Embryonic facial prominence (tissue), 1 donor: ENCODE measurements at regions not wholly inside any gene's neighbourhood (a gene's known extent, or its start where the extent isn't known, plus 50 kb on each side); places are given as distances from the start of the nearest gene placed in this dataset.
"Not testable (repeated sequence)": the region's sequence is repeated elsewhere in the genome, so short reads cannot be mapped to it uniquely, and the experiment has no call there.

Experiments used
- DNase-seq: peaks from one replicate; pipeline ENCODE4 v3.0.0-alpha.2; 2016; ENCODE audit errors: extremely low spot score

DNA sequence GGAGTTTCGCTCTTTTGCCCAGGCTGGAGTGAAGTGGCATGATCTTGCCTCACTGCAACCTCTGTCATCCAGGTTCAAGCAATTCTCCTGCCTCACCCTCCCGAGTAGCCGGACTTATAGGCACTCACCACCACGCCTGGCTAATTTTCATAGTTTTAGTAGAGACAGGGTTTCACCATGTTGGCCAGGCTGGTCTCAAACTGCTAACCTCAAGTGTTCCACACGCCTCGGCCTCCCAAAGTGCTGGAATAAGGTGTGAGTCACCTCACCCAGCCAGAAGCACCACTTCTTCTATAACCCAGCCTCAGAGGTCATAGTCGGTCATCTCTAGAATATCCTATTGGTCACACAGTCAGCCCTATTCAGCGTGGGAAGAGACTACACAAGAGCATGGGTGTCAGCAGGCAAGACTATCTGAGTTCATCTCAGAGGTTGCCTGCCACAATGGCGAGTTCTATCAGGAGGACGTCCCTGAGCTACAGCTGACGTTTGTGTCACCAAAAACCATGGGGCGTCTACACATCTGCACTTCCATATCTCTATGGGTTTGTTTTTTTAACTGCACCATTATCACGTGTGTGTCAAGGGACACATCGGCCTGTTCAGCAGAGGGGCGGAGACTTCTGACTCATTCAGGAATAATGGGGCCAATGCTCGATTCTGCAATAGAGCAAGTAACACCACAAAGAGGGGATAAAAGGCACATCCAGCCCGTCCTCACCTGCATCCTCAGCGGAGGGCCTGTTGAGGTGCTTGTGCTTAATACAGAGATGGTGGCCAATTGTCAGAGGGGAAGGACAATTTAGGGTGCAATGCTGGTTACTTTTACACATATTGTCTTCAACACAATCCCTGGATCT is 256.3 kb upstream of the IRF2BP2 start:
- no peak for DNase-seq

DNA sequence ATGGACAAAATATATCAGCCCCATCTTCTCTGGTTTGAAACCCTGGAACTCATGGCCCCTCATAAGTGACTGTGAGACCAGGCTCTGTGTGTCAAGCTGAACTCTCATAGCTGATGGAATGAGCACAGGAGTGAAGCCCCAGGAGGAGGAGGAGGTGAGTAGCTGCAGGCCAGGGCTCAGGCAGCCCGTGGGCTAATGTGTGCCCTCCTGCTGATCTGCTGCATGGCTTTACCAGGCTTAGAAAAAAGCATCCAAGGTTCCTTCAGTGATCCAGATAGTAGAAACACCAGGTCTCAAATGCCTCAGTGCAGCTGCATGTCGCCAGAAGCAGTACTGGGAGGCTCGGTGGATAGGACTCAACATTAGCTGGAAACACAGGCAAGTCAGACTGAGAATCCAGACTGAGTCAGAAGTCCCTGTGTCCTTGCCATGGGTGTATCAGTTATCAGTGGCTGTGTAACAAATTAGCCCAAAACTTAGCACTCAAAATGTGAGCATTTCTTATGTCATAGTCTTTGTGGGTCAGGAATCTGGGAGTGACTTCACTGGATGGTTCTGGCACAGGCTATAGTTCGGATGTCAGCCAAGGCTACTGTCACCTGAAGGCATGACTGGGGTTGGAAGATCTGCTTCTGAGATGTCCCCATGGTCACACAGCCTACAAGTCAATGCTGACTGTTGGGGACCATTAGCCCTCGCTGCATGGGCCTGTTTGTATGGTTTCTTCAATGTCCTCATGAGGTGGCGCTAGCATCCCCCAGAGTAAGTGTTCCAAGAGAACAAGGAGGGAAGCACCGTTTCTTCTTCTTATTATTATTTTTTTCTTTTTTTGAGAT is 255.4 kb upstream of the IRF2BP2 start:
- DNase-seq: no peak

DNA sequence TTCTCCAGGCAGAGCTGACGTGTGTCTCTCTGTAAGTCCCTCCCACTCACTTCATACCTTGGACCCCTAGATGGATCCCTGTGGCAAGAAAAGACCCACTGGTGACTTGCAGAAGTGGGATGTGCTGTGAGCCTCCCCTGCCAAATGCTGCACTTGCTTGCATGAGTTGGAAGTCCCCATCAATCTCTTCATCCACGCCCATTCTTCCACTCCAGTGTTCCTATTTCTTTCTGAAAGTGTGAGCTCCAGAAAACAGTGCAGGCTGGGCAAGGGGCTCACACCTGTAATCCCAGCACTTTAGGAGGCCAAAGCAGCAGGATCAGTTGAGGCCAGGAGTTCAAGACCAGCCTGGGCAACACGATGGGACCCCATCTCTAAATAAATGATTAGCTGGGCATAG is 254.1 kb upstream of the IRF2BP2 start:
- DNase-seq: no peak

DNA sequence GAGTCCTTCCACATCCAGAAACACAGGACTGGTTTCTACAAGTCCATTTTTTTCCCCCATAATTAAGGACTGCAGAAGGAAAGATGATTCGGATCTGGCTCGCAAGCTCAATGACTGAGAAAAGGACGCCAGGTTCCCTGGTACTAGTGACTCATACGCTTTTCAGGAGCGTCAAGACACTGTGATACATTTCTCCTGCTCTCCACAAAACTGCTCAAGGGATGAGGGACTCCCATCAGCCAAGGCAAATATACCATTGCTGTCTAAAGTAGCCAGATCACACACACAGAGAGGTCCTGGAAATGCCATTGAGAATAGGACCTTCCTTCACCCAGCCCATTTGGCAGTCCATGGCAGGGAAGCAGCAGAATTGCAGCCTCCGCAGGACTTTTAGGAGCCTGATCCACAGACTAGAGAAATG is 253.6 kb upstream of the IRF2BP2 start:
- no peak for DNase-seq

DNA sequence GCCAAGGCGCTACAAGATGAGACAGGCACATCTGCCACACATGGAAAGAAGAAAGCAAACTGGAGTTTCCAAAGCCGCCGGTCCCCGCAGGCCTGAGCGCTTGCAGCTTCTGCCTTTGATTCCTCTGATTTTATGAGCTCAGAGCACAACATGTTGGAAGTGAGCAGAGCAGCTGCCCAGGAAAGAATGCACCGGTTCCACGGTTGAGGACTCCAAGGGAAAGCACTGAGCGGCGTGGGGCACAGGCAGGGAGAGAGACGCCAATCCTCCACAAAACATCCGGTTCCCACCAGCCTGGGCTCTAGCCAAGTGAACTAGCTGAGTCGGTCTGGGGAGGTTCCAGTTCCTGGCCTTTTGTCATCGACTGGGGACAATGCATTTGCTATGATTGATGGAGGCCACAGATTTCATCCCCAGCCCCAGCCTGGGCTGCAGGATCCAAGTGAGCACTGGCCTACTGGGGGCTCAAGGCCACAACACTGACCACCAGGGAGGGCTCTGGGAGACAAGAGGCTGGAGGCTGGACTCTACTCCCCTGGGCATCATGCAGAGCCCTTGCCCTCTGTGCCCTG is 253.1 kb upstream of the IRF2BP2 start:
- peak; percentile 69 for DNase-seq

DNA sequence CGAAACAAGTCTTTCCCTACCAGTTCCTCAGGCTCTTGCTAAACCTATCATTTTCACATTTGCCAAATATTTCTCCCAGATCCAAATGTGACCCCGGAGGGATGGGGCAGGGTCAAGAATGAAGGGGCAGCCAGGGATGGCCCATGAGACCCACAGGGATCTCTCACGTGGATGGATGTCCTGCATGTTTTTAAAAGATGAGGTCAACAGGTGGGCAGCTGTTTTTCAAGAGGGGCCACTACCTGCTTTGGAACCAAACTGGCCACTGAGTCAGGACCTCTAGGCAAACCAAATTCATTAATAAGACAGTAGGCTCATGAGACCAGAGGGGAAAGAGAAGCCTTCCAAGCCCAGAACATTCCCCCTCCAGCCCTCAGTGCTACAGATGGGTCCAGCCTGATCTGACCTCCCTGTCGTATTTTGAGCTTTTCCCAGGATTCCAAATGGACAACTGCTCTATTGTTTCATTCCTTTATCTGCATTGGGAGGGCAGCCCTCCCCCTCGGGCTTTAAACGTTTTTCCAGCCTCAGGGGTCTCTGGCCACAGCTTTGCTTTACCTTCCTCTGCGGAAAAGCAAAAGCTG is 252.5 kb upstream of the IRF2BP2 start:
- no peak for DNase-seq

DNA sequence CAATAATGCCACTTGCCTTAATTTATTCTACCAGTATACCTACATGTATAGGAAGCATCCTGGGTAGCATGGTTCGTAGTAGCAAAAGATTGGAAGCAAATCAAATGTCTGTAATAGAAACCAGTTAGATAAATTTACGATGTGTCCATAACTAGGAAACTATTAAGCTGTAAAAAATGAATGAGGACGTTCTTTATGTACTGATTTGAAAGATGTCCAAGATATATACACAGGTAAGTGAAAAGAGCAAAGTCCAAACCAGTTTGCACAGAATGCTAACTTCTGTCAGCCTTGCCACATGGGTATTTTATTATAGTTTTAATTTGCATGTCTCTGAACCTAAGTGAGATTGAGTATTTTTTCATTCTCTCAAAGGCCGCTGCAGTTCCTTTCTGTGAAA is 251.8 kb upstream of the IRF2BP2 start:
- DNase-seq: no peak

DNA sequence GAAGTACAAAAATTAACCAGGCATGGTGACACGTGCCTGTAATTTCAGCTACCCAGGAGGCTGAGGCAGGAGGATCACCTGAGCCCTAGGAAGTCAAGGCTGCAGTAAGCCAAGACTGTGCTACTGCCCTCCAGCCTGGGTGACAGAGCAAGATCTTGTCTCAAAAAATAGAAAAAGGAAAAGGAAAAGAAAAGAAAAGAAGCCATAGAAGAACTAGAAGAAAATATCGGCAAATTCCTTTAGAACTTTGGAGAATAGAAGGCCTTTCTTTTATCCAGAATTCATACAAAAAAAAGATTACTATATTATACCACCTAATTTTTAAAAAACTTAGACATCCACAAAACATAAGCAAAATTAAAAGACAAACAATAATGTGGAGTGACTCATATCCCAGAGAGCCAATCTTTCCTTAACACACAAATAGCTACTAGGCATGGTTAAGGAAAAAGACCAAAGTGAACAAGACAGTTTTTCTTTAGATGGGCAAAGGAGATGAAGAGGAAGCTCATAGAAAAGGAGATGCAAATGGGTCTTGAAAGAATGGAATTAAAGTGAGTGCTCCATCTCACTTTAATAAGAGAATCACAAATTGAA is 251.1 kb upstream of the IRF2BP2 start:
- DNase-seq: no peak

DNA sequence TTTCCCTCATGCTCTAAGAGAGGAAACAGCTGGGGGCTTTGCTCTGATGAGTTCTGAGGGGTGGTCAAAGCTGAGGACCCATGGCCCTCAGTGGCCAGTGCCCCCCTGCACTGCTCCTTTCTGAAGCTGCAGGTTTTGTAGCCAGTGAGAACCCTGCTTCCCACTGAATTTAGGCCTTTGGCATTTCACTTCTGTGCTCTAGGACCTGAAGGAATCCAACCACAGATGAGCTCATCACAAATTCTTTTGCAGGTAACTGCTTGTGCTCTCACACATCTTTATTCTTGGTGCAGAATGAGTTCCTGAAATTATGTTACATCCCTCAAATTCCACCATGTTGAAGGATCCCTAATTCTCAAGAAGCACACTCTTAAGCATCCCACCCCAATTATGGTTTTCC is 248.7 kb upstream of the IRF2BP2 start:
- no peak for DNase-seq

DNA sequence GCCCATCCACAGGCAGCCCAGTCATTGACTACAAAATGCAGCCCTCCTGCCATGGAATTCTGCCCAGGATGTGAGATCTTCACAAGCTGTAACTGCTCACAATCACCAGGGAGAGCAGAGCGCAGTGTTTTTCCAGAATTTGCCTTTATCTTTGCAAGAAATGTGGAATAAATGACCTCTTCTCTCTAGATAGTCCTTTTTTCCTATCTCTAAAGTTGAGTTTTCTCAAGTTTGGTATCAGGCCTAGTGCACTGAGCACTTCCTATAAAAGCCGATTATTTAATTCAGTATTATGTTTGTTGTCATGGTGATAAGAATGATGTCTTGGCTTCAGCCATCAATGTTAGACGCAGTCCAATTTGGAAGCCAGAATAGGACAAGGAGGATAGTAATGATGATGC is 246.9 kb upstream of the IRF2BP2 start:
- no peak for DNase-seq

DNA sequence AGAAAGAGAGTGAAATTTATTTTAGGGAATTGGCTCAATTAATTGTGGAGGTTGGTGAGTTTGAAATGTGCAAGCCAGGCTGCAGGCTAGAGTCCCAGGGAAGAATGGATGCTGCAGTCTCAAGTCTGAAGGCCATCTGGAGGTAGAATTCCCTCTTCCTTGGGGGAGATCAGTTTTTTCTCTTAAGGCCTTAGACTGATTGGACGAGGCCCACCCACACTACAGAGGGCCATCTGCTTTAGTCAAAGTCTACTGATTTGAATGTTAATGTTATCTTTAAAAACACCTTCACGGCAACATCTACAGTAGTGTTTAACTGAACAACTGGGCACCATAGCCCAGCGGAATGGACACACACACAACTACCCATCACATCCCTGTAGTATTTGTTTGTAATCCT is 245.9 kb upstream of the IRF2BP2 start:
- no peak for DNase-seq

DNA sequence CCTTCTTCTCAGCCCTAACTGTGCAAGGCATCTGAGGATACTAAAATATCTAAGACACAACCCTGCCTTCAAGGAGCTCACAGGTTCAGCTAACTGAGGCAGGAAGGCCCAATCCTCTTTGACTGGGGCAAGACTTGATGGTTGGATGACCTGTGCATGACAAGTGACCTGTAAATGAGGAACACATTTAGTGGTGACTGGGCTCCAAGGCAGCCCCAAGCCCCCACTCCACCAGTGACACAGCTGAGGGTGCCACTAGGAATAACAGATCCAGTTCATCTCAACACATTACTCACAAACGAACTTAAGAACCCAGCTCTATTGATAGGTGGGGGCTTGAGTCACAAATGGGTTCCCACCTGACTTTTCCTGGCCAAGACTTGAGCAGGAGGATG is 244.7 kb upstream of the IRF2BP2 start:
- DNase-seq: no peak

DNA sequence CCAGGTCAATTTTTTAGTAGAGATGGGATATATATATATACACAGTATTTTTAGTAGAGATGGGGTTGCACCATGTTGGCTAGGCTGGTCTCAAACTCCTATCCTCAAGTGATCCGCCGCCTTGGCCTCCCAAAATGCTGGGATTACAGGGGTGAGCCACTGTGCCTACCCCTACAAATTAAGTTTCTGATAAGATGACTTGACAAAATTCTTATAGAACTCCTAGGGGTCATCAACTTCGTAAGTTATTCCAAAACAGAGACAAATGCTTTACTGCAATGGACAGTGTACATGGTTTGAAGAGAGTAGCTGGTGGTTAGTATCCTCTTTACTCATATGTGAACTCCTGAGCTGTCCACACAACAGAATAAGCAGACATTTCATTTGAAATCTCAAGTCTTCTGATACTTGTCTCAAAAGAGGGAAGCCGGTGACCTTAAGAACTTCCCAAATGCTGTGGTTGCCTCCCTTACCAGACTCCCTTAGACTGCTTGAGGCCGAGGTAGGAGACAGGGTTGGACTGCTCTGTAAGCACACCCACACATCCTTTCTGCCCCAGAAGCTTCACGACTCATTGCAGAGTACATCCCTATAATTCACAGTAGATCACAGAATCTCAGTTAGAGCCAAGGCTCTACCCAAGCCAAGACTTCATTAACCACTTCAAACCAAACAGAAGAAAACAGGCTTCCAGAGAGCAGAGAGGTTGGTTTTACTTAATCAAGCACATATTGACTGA is 244.1 kb upstream of the IRF2BP2 start:
- no peak for DNase-seq

DNA sequence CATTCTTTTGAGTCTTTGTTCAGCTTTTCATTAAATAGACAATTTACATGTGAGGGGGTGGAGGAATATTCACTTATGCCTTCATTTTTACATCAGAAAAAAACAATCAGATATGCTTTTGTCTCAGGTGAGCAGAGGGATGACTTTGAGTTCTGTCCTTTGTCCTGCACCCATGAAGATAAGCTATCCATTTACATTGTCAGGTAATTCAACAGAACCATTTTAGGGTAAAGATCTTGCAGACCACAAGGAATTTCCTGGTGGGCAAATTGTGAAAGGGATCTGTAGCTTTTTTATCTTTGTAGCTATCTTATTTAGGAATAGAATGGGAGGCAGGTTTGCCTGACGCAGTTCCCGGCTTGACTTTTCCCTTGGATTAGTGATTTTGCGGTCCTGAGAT is 242.7 kb upstream of the IRF2BP2 start:
- no peak for DNase-seq

DNA sequence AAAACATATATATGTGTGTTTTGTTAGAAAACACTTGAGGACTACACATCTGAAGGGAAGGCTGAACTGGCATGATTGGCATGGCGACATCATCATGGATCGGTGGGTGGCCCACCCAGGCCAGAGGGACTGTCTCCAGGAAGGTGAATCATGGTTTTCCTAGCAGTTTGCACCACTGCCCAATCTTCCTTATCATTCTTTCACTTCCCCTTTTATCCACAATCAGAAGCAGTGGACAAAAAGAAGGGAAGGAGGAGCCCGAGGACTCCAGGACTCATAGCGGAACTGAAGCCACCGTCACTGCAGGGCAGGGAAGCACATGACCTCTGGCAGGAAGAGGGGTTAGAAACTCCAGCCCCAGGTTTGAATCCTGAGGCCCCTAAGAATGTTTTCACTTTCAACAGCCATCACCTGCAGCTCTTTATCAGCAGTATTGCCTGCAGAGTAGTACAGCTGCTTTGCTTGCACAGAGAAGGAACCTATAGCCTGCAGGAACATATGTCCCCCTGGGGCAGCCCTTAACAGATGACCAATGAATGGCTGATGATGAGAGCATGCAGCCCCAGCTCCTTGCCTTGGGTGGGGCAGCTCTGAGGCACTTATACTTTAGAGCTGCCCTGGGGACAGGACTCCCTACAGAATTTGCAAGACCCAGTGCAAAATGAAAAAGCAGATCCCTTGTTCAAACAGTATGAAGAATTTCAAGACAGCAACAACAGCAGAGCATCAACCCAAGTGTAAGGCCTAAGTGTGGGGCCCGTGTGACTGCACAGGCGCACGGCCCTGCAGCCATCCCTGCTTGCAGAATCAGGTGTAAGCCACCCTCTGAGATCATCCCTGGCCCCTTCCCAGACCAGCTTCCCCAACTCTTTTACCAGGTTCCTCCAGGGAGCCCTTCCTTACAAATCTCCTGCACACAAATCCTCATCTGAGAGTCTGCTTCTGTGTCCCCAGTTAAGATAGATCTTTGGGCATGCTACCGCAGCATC is 241.8 kb upstream of the IRF2BP2 start:
- no peak for DNase-seq

DNA sequence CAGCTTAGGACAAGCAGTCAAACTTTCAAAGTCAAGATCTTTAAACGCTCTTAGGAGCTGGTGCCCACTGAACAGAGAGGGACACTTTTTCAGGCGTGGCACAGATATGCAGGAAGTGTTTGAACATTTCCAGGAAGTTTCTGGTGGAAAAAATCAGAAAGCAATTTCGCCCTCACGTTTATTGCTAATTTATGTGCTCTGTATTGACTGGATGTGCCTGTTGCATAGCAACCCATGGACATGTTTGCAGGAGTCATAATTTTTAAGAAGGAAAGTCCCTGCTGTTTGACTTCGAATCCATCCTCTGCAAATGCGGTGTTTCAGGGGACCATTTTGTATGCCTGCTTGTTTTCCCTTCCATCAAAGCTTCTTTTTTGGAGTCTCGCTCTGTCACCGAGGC is 239.9 kb upstream of the IRF2BP2 start:
- no peak for DNase-seq

DNA sequence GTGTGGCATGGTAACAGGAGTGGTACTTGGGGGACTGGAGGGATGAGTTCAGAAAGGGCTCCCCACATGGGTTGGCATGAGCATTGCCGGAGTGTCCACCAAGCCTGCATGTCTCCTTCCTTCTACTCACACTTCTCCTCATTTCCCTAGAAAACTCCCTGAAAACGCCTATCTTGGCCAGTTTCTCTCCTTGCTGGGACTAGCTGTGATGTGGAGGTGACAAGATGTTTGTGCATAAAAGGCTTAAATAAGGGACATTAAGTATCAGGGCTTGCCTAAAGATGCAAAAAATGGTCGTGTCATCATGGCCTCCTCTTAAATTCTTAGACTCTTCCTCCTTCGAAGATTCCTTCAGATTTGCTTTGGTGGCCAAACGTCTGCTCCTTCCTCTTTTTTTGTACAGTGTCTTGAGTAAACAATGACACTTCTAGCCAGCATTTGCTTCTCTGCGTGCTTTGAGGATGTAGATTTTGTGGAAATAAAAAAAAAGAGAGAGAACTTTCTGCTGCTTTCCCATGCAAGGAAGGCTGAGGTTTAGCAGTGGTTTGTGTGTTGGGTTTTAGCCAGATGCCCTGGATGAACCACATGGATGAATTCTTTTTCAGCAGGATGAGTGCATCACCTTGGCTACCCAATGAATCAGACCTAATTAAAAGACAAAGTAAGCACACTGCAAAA is 239.1 kb upstream of the IRF2BP2 start:
- no peak for DNase-seq

DNA sequence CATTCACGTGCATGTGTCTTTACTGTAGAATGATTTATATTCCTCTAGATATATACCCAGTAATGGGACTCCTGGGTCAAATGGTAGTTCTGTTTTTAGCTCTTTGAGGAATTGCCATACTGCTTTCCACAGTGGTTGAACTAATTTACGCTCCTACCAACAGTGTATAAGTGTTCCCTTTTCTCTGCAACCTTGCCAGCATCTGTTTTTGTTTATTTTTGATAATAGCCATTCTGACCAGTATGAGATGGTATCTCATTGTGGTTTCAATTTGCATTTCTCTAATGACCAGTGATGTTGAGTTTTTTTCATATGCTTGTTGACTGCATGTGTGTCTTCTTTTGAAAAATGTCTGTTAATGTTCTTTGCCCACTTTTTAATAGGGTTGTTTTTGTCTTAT is 236.8 kb upstream of the IRF2BP2 start:
- DNase-seq: not testable (repeated sequence)

DNA sequence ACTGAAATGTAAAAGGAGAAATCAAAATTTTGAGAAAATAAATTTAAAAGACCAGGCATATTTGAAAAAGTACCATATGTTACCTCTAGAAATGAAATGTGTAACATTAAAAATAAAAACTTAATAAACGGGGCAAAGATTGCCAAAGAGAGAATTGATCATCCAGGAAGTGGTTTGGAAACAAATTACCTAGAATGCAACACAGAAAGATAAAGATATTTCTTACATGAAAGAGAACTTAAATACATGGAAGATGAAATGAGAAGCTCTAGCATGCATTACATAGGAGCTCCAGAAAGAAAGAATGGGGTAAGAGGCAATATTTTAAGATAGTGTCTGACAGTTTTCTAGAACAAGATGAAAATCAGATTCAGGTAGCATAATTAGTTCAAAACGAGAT is 235.9 kb upstream of the IRF2BP2 start:
- DNase-seq: no peak
